ENCODE measurements at regions not wholly inside any gene's neighbourhood (a gene's known extent, or its start where the extent isn't known, plus 50 kb on each side); places are given as distances from the start of the nearest gene placed in this dataset.

DNA sequence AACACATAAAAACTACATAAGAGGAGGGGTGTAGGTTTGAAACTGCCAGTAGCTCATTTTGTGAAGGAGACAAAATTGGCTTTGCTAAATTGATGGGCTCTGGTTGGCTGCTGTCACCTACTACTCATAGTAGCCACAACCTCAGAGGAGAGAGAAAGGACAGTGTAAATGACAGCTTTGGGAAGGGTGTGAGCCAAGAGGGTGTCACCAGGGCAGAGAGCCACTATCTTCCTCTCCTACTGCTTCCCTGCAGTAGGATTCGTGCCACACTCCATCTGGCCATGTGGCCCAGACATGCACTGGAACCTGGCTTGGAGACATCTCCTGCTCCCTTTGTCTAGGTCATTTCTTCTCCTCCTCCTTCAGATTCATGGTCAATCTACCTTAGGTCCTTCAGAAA lies 455.9 kb downstream of the ENC1 start:
- TF ChIP-seq, protein P1, sequence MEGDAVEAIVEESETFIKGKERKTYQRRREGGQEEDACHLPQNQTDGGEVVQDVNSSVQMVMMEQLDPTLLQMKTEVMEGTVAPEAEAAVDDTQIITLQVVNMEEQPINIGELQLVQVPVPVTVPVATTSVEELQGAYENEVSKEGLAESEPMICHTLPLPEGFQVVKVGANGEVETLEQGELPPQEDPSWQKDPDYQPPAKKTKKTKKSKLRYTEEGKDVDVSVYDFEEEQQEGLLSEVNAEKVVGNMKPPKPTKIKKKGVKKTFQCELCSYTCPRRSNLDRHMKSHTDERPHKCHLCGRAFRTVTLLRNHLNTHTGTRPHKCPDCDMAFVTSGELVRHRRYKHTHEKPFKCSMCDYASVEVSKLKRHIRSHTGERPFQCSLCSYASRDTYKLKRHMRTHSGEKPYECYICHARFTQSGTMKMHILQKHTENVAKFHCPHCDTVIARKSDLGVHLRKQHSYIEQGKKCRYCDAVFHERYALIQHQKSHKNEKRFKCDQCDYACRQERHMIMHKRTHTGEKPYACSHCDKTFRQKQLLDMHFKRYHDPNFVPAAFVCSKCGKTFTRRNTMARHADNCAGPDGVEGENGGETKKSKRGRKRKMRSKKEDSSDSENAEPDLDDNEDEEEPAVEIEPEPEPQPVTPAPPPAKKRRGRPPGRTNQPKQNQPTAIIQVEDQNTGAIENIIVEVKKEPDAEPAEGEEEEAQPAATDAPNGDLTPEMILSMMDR (IDR thresholded peaks at IDR 0.05; ENCODE audit: insufficient read depth, low read length, severe bottlenecking), result no peak
- no peak for DNase-seq (ENCODE audit: low read depth)
- no peak overlapping the region for H3K4me3 ChIP-seq (ENCODE audit: low read depth, low read length)
- FAIRE-seq, result peak; percentile 28
- H3K27me3 ChIP-seq (ENCODE audit: control insufficient read depth, insufficient read depth, low read length), result no peaks in the 10 kb centered on the region
- no peaks in the 10 kb centered on the region for H3K36me3 ChIP-seq (ENCODE audit: control insufficient read depth, insufficient read depth, low read length)

DNA sequence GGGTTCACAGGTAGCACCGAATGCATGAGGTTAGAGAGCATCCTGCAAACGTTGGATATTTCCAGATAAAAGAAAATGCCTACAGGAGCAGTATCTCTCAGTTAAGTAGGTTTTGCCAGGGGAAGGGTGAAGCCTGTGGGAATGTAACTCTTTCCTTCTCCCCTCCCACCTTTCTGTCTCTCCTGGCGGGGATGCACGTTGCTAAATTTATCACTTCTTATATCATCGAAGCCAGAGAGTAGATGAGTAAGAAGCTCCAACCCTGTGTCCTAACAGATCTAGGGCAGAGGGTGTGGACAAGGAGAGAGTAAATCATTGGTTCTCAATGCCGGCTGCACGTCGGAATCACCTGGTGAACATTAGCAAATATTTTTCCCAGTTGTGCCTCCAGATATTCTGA lies 457.5 kb downstream of the ENC1 start:
- DNase-seq (ENCODE audit: low read depth) (no peak), FAIRE-seq (no peak)
- Histone ChIP-seq H3K36me3 (ENCODE audit: control insufficient read depth, insufficient read depth, low read length) (no peaks in the 10 kb centered on the region), H3K4me3 (ENCODE audit: low read depth, low read length) (no peak overlapping the region), H3K27me3 (ENCODE audit: control insufficient read depth, insufficient read depth, low read length) (no peaks in the 10 kb centered on the region)
- TF ChIP-seq, protein P1 (IDR thresholded peaks at IDR 0.05; ENCODE audit: insufficient read depth, low read length, severe bottlenecking), result no peak

GRCh38 chr5:74182603-74183002 lies 457.9 kb downstream of the ENC1 start:
- no peaks in the 10 kb centered on the region for H3K36me3 ChIP-seq (ENCODE audit: control insufficient read depth, insufficient read depth, low read length)
- H3K27me3 ChIP-seq (ENCODE audit: control insufficient read depth, insufficient read depth, low read length), result no peaks in the 10 kb centered on the region
- TF ChIP-seq, protein P1 (IDR thresholded peaks at IDR 0.05; ENCODE audit: insufficient read depth, low read length, severe bottlenecking), result no peak
- DNase-seq (ENCODE audit: low read depth) (no peak), FAIRE-seq (no peak)
- H3K4me3 ChIP-seq (ENCODE audit: low read depth, low read length), result no peak overlapping the region

GRCh38 chr5:74179701-74180100 lies 460.8 kb downstream of the ENC1 start:
- TF ChIP-seq, protein P1 (IDR thresholded peaks at IDR 0.05; ENCODE audit: insufficient read depth, low read length, severe bottlenecking), result no peak

GRCh38 chr5:74179179-74179578 lies 461.3 kb downstream of the ENC1 start:
- Histone ChIP-seq H3K36me3 (ENCODE audit: control insufficient read depth, insufficient read depth, low read length) (no peaks in the 10 kb centered on the region), H3K4me3 (ENCODE audit: low read depth, low read length) (no peak overlapping the region), H3K27me3 (ENCODE audit: control insufficient read depth, insufficient read depth, low read length) (no peaks in the 10 kb centered on the region)
- no peak for FAIRE-seq
- peak; percentile 64 for DNase-seq (ENCODE audit: low read depth)
- TF ChIP-seq, protein P1 (IDR thresholded peaks at IDR 0.05; ENCODE audit: insufficient read depth, low read length, severe bottlenecking), result no peak

More at GRCh38 chr5:74179701-74180100, 460.8 kb downstream of the ENC1 start:
- DNase-seq (ENCODE audit: low read depth) (no peak), FAIRE-seq (no peak)
- Histone ChIP-seq H3K27me3 (ENCODE audit: control insufficient read depth, insufficient read depth, low read length) (no peaks in the 10 kb centered on the region), H3K36me3 (ENCODE audit: control insufficient read depth, insufficient read depth, low read length) (no peaks in the 10 kb centered on the region), H3K4me3 (ENCODE audit: low read depth, low read length) (no peak overlapping the region)

DNA sequence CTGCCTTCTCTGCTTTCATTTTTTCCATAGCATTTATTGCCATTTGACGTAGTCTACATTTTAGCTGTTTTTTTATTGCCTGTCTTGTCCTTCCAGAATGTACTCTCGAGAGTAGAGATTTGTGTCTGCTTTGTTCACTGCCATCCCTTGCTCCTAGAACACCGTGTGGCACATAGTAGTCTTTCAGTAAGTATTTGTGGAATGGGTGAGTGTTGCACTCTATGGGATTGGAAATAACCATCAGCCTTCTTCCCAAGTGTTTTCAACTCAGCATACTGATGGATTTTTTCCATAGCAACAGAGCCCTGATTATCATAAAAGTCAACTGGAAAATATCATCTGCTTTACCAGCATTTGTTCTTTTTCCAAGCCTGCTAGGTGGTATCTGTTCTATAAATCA lies 462.6 kb downstream of the ENC1 start:
- DNase-seq (ENCODE audit: low read depth) (no peak), FAIRE-seq (no peak)
- H3K36me3 ChIP-seq (ENCODE audit: control insufficient read depth, insufficient read depth, low read length), result no peaks in the 10 kb centered on the region
- no peak overlapping the region for H3K4me3 ChIP-seq (ENCODE audit: low read depth, low read length)
- TF ChIP-seq, protein P1 (IDR thresholded peaks at IDR 0.05; ENCODE audit: insufficient read depth, low read length, severe bottlenecking), result no peak
- H3K27me3 ChIP-seq (ENCODE audit: control insufficient read depth, insufficient read depth, low read length), result no peaks in the 10 kb centered on the region

Measured in bronchial epithelial cell (primary cell).